Ishikawa (cell line): ENCODE measurements at regions not wholly inside any gene's neighbourhood (a gene's known extent, or its start where the extent isn't known, plus 50 kb on each side); places are given as distances from the start of the nearest gene placed in this dataset.

ENCODE experiments used
- CREB1 ChIP-seq: IDR thresholded peaks from 2 replicates; pipeline ENCODE4 v1.6.1; 2012; ENCODE audit warnings: low read depth
- EGR1 ChIP-seq: IDR thresholded peaks from 2 replicates; pipeline ENCODE4 v1.6.1; 2012
- EP300 ChIP-seq: IDR thresholded peaks from 2 replicates; pipeline ENCODE4 v1.6.1; 2012; ENCODE audit warnings: borderline replicate concordance
- MAX ChIP-seq: IDR thresholded peaks from 2 replicates; pipeline ENCODE4 v1.6.1; 2012
- NFIC ChIP-seq: IDR thresholded peaks from 2 replicates; pipeline ENCODE4 v1.6.1; 2012
- RAD21 ChIP-seq: IDR thresholded peaks from 2 replicates; pipeline ENCODE4 v1.6.1; 2012; ENCODE audit warnings: low read depth
- TAF1 ChIP-seq: IDR thresholded peaks from 2 replicates; pipeline ENCODE4 v1.6.1; 2012; ENCODE audit warnings: low read depth, mild to moderate bottlenecking
- TCF12 ChIP-seq: IDR thresholded peaks from 2 replicates; pipeline ENCODE4 v1.6.1; 2012; ENCODE audit warnings: low read depth
- USF1 ChIP-seq: IDR thresholded peaks from 2 replicates; pipeline ENCODE4 v1.6.1; 2012
- YY1 ChIP-seq: IDR thresholded peaks from 2 replicates; pipeline ENCODE4 v1.6.1; 2012; ENCODE audit warnings: low read depth
- ZBTB7A ChIP-seq: IDR thresholded peaks from 2 replicates; pipeline ENCODE4 v1.6.1; 2012; ENCODE audit warnings: low read depth
- TF ChIP-seq, protein P1 (sequence below): IDR thresholded peaks from 2 replicates; pipeline ENCODE4 v1.6.1; 2012; ENCODE audit warnings: low read depth, mild to moderate bottlenecking

DNA sequence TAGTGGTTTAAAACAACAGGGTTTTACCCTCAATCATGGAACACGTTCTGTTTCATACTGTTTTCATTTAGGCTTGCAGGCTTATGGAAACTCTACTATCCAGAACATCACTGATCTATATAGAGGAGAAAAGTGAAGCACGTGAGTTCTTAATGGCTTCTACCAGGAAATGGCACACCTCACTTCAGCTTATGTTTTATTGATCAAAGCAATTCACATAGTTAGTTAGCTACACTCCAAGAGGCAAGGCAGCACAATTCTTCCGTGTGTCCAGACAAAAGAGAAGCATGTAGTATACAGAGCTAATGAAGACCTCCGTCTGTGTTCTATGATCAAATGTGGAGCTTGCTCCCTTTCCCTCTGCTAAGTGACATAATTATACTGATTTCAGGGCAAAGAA lies 353.3 kb upstream of the CD180 start:
- TF ChIP-seq ZBTB7A: no peak
- no peak for TF ChIP-seq MAX
- TF ChIP-seq, protein P1, sequence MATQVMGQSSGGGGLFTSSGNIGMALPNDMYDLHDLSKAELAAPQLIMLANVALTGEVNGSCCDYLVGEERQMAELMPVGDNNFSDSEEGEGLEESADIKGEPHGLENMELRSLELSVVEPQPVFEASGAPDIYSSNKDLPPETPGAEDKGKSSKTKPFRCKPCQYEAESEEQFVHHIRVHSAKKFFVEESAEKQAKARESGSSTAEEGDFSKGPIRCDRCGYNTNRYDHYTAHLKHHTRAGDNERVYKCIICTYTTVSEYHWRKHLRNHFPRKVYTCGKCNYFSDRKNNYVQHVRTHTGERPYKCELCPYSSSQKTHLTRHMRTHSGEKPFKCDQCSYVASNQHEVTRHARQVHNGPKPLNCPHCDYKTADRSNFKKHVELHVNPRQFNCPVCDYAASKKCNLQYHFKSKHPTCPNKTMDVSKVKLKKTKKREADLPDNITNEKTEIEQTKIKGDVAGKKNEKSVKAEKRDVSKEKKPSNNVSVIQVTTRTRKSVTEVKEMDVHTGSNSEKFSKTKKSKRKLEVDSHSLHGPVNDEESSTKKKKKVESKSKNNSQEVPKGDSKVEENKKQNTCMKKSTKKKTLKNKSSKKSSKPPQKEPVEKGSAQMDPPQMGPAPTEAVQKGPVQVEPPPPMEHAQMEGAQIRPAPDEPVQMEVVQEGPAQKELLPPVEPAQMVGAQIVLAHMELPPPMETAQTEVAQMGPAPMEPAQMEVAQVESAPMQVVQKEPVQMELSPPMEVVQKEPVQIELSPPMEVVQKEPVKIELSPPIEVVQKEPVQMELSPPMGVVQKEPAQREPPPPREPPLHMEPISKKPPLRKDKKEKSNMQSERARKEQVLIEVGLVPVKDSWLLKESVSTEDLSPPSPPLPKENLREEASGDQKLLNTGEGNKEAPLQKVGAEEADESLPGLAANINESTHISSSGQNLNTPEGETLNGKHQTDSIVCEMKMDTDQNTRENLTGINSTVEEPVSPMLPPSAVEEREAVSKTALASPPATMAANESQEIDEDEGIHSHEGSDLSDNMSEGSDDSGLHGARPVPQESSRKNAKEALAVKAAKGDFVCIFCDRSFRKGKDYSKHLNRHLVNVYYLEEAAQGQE: no peak
- no peak for TF ChIP-seq TAF1
- no peak for TF ChIP-seq CREB1
- no peak for TF ChIP-seq TCF12
- no peak for TF ChIP-seq EP300
- no peak for TF ChIP-seq NFIC
- no peak for TF ChIP-seq YY1
- TF ChIP-seq RAD21: no peak
- no peak for TF ChIP-seq USF1
- no peak for TF ChIP-seq EGR1
